Activated CD4-positive, alpha-beta T cell treated with anti-CD3 and anti-CD28 coated beads, Interleukin-10, Interleukin-2, amounts not matched to agents 100 ng/mL and 50 ng/mL, durations not matched to agents 16 hours and 8 hours (primary cell): ENCODE measurements at regions not wholly inside any gene's neighbourhood (a gene's known extent, or its start where the extent isn't known, plus 50 kb on each side); places are given as distances from the start of the nearest gene placed in this dataset.
"Not testable (repeated sequence)": the region's sequence is repeated elsewhere in the genome, so short reads cannot be mapped to it uniquely, and the experiment has no call there.

Experiments used
- DNase-seq: peaks from one replicate; pipeline ENCODE4 v3.0.0-alpha.2; 2020

GRCh38 chr7:85287106-85287825 is 100.4 kb upstream of the SEMA3D start:
- DNase-seq: no peak

GRCh38 chr7:85286446-85286845 is 99.6 kb upstream of the SEMA3D start:
- DNase-seq: no peak

GRCh38 chr7:85285527-85285926 is 98.7 kb upstream of the SEMA3D start:
- DNase-seq: no peak

- no peak for DNase-seq
Observed at GRCh38 chr7:85275204-85275603, 88.3 kb upstream of the SEMA3D start.

GRCh38 chr7:85274454-85274853 is 87.6 kb upstream of the SEMA3D start:
- no peak for DNase-seq

- DNase-seq: no peak
Observed at GRCh38 chr7:85262891-85263290, 76.0 kb upstream of the SEMA3D start.

- no peak for DNase-seq
Observed at GRCh38 chr7:85261336-85261735, 74.5 kb upstream of the SEMA3D start.

GRCh38 chr7:85249787-85250186 is 62.9 kb upstream of the SEMA3D start:
- DNase-seq: not testable (repeated sequence)

- no peak for DNase-seq
Observed at GRCh38 chr7:85239109-85239508, 52.3 kb upstream of the SEMA3D start.

- DNase-seq: no peak
Observed at GRCh38 chr7:85237721-85238120, 50.9 kb upstream of the SEMA3D start.
